ENCODE measurements at regions not wholly inside any gene's neighbourhood (a gene's known extent, or its start where the extent isn't known, plus 50 kb on each side); places are given as distances from the start of the nearest gene placed in this dataset.

DNA sequence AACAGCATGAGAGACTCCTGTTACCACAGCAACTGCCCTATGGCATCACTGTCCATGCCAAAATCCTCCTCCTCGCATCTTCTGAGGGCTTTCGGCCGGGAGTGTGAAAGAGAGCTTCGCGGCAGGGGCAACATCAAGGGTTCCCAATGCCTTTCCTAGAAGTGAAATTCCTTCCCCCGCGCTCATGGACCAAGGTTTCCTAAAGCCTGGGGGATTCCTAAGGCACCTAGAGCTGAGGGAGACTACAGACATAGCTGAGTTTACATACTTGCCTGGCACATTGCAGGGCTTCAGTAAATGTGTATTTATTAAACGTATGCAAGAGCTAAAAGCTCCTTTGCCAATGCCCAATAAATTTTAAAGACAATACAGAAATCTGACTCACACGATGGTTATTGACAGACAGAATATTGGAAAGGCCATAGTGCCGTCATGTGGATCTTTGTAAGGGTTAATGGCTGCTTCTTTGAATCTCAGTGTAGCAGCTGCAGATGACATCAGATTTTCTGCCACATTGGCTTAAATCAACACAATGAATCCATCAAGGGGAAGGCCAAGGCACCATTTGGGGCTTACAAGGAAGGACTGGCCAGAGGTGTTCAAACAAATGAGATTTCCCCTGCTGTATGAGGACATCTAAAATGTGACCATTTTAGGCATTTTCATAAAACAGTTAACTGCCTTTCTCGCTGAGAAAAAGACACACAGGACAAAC lies 281.2 kb upstream of the JARID2 start:
- no peak overlapping the region for H3K4me2 ChIP-seq (ENCODE audit: low read depth, low read length)
- POLR2A ChIA-PET = no interaction called here
- no peak overlapping the region for H3K9ac ChIP-seq (ENCODE audit: insufficient read depth, low read depth, low read length)
- H3K27me3 ChIP-seq (ENCODE audit: control insufficient read depth in 1 of 2, insufficient read depth in 2 of 2, low read length in 2 of 2) = no peaks in the 10 kb centered on the region
- no TSS peak for BruUV-seq (replicated peaks)
- H3K27ac ChIP-seq (ENCODE audit: extremely low read length, insufficient read depth, low read length) = no peak overlapping the region
- FAIRE-seq (no peak), ATAC-seq (no peak), DNase-seq (ENCODE audit: low spot score) (no peak)
- WGBS (ENCODE audit: low lambda C conversion rate) = 68% methylated on average over 11 of the region's 11 CpGs
- no peaks in the 10 kb centered on the region for H3K9me3 ChIP-seq (ENCODE audit: low read length)
- H3K79me2 ChIP-seq (ENCODE audit: insufficient read depth, low read length) = no peaks in the 10 kb centered on the region
- intact Hi-C loops (cut with micrococcal nuclease; ENCODE audit: unreplicated experiment) (no loop called here), in situ Hi-C loops (cut with HindIII; ENCODE audit: extremely low pct_ligation_motif_present, low pct_unique_long_range_greater_than_20kb) (no loop called here)
- H2AFZ ChIP-seq (ENCODE audit: low read length) = no peak overlapping the region
- no peak for TF ChIP-seq ZNF841 (CRISPR knock-in tag; IDR thresholded peaks at IDR 0.05; ENCODE audit: borderline replicate concordance)
- TF ChIP-seq, protein P1, sequence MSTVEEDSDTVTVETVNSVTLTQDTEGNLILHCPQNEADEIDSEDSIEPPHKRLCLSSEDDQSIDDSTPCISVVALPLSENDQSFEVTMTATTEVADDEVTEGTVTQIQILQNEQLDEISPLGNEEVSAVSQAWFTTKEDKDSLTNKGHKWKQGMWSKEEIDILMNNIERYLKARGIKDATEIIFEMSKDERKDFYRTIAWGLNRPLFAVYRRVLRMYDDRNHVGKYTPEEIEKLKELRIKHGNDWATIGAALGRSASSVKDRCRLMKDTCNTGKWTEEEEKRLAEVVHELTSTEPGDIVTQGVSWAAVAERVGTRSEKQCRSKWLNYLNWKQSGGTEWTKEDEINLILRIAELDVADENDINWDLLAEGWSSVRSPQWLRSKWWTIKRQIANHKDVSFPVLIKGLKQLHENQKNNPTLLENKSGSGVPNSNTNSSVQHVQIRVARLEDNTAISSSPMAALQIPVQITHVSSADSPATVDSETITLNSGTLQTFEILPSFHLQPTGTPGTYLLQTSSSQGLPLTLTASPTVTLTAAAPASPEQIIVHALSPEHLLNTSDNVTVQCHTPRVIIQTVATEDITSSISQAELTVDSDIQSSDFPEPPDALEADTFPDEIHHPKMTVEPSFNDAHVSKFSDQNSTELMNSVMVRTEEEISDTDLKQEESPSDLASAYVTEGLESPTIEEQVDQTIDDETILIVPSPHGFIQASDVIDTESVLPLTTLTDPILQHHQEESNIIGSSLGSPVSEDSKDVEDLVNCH (CRISPR knock-in tag; IDR thresholded peaks at IDR 0.05) = no peak
- TF ChIP-seq ZNF879 (CRISPR knock-in tag; IDR thresholded peaks at IDR 0.05) = no peak
- TF ChIP-seq MZF1 (CRISPR knock-in tag; IDR thresholded peaks at IDR 0.05; ENCODE audit: borderline replicate concordance) = no peak
- no peak for TF ChIP-seq IRF2 (CRISPR knock-in tag; IDR thresholded peaks at IDR 0.05)
- TF ChIP-seq, protein P2, sequence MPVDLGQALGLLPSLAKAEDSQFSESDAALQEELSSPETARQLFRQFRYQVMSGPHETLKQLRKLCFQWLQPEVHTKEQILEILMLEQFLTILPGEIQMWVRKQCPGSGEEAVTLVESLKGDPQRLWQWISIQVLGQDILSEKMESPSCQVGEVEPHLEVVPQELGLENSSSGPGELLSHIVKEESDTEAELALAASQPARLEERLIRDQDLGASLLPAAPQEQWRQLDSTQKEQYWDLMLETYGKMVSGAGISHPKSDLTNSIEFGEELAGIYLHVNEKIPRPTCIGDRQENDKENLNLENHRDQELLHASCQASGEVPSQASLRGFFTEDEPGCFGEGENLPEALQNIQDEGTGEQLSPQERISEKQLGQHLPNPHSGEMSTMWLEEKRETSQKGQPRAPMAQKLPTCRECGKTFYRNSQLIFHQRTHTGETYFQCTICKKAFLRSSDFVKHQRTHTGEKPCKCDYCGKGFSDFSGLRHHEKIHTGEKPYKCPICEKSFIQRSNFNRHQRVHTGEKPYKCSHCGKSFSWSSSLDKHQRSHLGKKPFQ (CRISPR knock-in tag; IDR thresholded peaks at IDR 0.05; ENCODE audit: insufficient replicate concordance) = no peak
- no peak for TF ChIP-seq DR1 (CRISPR knock-in tag; IDR thresholded peaks at IDR 0.05)
- TF ChIP-seq ZNF253 (CRISPR knock-in tag; IDR thresholded peaks at IDR 0.05; ENCODE audit: borderline replicate concordance) = no peak
- no peak for TF ChIP-seq ZBTB20 (CRISPR knock-in tag; IDR thresholded peaks at IDR 0.05; ENCODE audit: borderline replicate concordance, low read depth)
- TF ChIP-seq TBX3 (IDR thresholded peaks at IDR 0.05; ENCODE audit: borderline replicate concordance) = no peak
- no peak for TF ChIP-seq ZNF143 (CRISPR knock-in tag; IDR thresholded peaks at IDR 0.05)
- no peak for TF ChIP-seq TEAD3 (CRISPR knock-in tag; optimal IDR thresholded peaks at IDR 0.05; ENCODE audit: borderline replicate concordance)
- TF ChIP-seq PHF20 (CRISPR knock-in tag; IDR thresholded peaks at IDR 0.05) = no peak
- TF ChIP-seq ZFP1 (CRISPR knock-in tag; IDR thresholded peaks at IDR 0.05) = no peak
- TF ChIP-seq ZSCAN30 (CRISPR knock-in tag; IDR thresholded peaks at IDR 0.05) = no peak
- no peak for TF ChIP-seq ZNF34 (CRISPR knock-in tag; IDR thresholded peaks at IDR 0.05; ENCODE audit: borderline replicate concordance)
- no peaks in the 10 kb centered on the region for H3K36me3 ChIP-seq (replicated peaks in 1 of 2; ENCODE audit: control insufficient read depth in 1 of 2, insufficient read depth in 2 of 2, low read length in 2 of 2)
- H3K4me3 ChIP-seq (replicated peaks in 1 of 3; ENCODE audit: insufficient read depth in 1 of 3, low read depth in 2 of 3, low read length in 3 of 3) = no peak overlapping the region
- no peaks in the 10 kb centered on the region for H3K4me1 ChIP-seq (ENCODE audit: insufficient read depth, low read length)
- no peaks in the 10 kb centered on the region for H4K20me1 ChIP-seq (ENCODE audit: insufficient read depth, low read length)
- CTCF ChIA-PET (ENCODE audit: low intra/inter-chr PET ratio, low total read pairs) = no interaction called here

Measured in HepG2 (cell line).